H9 (cell line): ENCODE measurements at regions not wholly inside any gene's neighbourhood (a gene's known extent, or its start where the extent isn't known, plus 50 kb on each side); places are given as distances from the start of the nearest gene placed in this dataset.

ENCODE experiments used
- DNase-seq: peaks from one replicate; pipeline ENCODE4 v3.0.0-alpha.2; 2017
- H2AFZ ChIP-seq: one replicate; pipeline ENCODE4 v1.6.1; 2013; ENCODE audit warnings: mild to moderate bottlenecking, low read length, control low read depth, moderate library complexity
- H2AK5ac ChIP-seq: 2 replicates; pipeline ENCODE4 v1.6.1; 2013; ENCODE audit warnings: low read length, control low read depth, mixed read lengths; ENCODE audit not compliant: insufficient read length
- H2BK120ac ChIP-seq: one replicate; pipeline ENCODE4 v1.6.1; 2013; ENCODE audit warnings: low read depth, mild to moderate bottlenecking, low read length, control low read depth, inconsistent platforms; ENCODE audit not compliant: poor library complexity, severe bottlenecking
- H2BK12ac ChIP-seq: 2 replicates; pipeline ENCODE4 v1.6.1; 2013; ENCODE audit warnings: low read length, control low read depth, mixed read lengths, low read depth; ENCODE audit not compliant: insufficient read length
- H2BK15ac ChIP-seq: 2 replicates; pipeline ENCODE4 v1.6.1; 2013; ENCODE audit warnings: low read depth, low read length, control low read depth
- H2BK20ac ChIP-seq: one replicate; pipeline ENCODE4 v1.6.1; 2013; ENCODE audit warnings: low read depth, mild to moderate bottlenecking, low read length, control low read depth, inconsistent platforms; ENCODE audit not compliant: poor library complexity, severe bottlenecking
- H2BK5ac ChIP-seq: 2 replicates; pipeline ENCODE4 v1.6.1; 2013; ENCODE audit warnings: low read length, control low read depth, mixed read lengths; ENCODE audit not compliant: insufficient read length
- H3K14ac ChIP-seq: 2 replicates; pipeline ENCODE4 v1.6.1; 2013; ENCODE audit warnings: low read length, control low read depth; ENCODE audit not compliant: insufficient read depth
- H3K18ac ChIP-seq: 2 replicates; pipeline ENCODE4 v1.6.1; 2013; ENCODE audit warnings: low read depth, mild to moderate bottlenecking, mixed read lengths, low read length, control low read depth; ENCODE audit not compliant: insufficient read length
- H3K23ac ChIP-seq: 2 replicates; pipeline ENCODE4 v1.6.1; 2013; ENCODE audit warnings: low read length, control low read depth, mixed read lengths, low read depth; ENCODE audit not compliant: insufficient read length
- H3K23me2 ChIP-seq: 2 replicates; pipeline ENCODE4 v1.6.1; 2013; ENCODE audit warnings: low read depth, mild to moderate bottlenecking, mixed read lengths, low read length, control low read depth; ENCODE audit not compliant: insufficient read length, poor library complexity, severe bottlenecking
- H3K27ac ChIP-seq: 2 replicates; pipeline ENCODE4 v1.5.1; 2013; ENCODE audit warnings: low read length, control low read depth, mixed read lengths, low read depth; ENCODE audit not compliant: insufficient read length
- H3K27me3 ChIP-seq: 2 replicates; pipeline ENCODE4 v1.6.1; 2013; ENCODE audit warnings: low read length, control low read depth, inconsistent platforms; ENCODE audit not compliant: insufficient read depth
- H3K4ac ChIP-seq: 2 replicates; pipeline ENCODE4 v1.6.1; 2013; ENCODE audit warnings: low read depth, mild to moderate bottlenecking, control low read depth, inconsistent platforms, low read length, moderate library complexity
- H3K4me1 ChIP-seq: 2 replicates; pipeline ENCODE4 v1.6.1; 2013; ENCODE audit warnings: low read length, control low read depth, inconsistent platforms; ENCODE audit not compliant: insufficient read depth
- H3K4me2 ChIP-seq: 2 replicates; pipeline ENCODE4 v1.6.1; 2013; ENCODE audit warnings: low read length, control low read depth, mixed read lengths; ENCODE audit not compliant: insufficient read length, insufficient read depth
- H3K56ac ChIP-seq: 2 replicates; pipeline ENCODE4 v1.6.1; 2013; ENCODE audit warnings: low read depth, mild to moderate bottlenecking, mixed read lengths, low read length, control low read depth; ENCODE audit not compliant: insufficient read length
- H3K79me1 ChIP-seq: 2 replicates; pipeline ENCODE4 v1.6.1; 2013; ENCODE audit warnings: low read depth, mild to moderate bottlenecking, moderate library complexity, low read length, control low read depth, inconsistent platforms; ENCODE audit not compliant: insufficient read depth, poor library complexity, severe bottlenecking
- H3K79me2 ChIP-seq: 2 replicates; pipeline ENCODE4 v1.6.1; 2013; ENCODE audit warnings: low read length, control low read depth, inconsistent platforms; ENCODE audit not compliant: insufficient read depth
- H3K9ac ChIP-seq: 2 replicates; pipeline ENCODE4 v1.6.1; 2013; ENCODE audit warnings: low read length, control low read depth, mixed read lengths; ENCODE audit not compliant: insufficient read length; ENCODE audit errors: extremely low read depth
- H3K9me3 ChIP-seq: one replicate; pipeline ENCODE4 v1.6.1; 2013; ENCODE audit warnings: low read depth, low read length, inconsistent platforms; ENCODE audit not compliant: control insufficient read depth
- H3T11ph ChIP-seq: one replicate; pipeline ENCODE4 v1.6.1; 2013; ENCODE audit warnings: mild to moderate bottlenecking, low read length, control low read depth, inconsistent platforms
- H4K20me1 ChIP-seq: one replicate; pipeline ENCODE4 v1.6.1; 2013; ENCODE audit not compliant: control insufficient read depth, insufficient read length, insufficient read depth
- H4K5ac ChIP-seq: 2 replicates; pipeline ENCODE4 v1.6.1; 2013; ENCODE audit warnings: low read depth, mild to moderate bottlenecking, mixed read lengths, low read length, control low read depth; ENCODE audit not compliant: insufficient read length
- H4K8ac ChIP-seq: replicated peaks from 2 replicates; pipeline ENCODE4 v1.6.1; 2013; ENCODE audit warnings: low read length, control low read depth, mixed read lengths, low read depth; ENCODE audit not compliant: insufficient read length
- H4K91ac ChIP-seq: 2 replicates; pipeline ENCODE4 v1.6.1; 2013; ENCODE audit warnings: low read depth, mild to moderate bottlenecking, moderate library complexity, mixed read lengths, low read length, control low read depth; ENCODE audit not compliant: insufficient read length
- H3K27ac Mint-ChIP-seq, 3 experiments: 2 replicates in 2 of 3; 3 replicates in 1 of 3; pipeline ENCODE4 v1.8.0; 2020 to 2021; ENCODE audit warnings: mixed read lengths in 3 of 3, mild to moderate bottlenecking in 1 of 3, moderate library complexity in 1 of 3
- H3K27me3 Mint-ChIP-seq: 2 replicates; pipeline ENCODE4 v1.8.0; 2021; ENCODE audit warnings: low read depth, mild to moderate bottlenecking, moderate library complexity, mixed read lengths
- H3K36me3 Mint-ChIP-seq, 3 experiments: 2 replicates in 2 of 3; 3 replicates in 1 of 3; pipeline ENCODE4 v1.8.0; 2020 to 2021; ENCODE audit warnings: low read depth in 3 of 3, mixed read lengths in 3 of 3; ENCODE audit not compliant: insufficient read depth in 1 of 3
- H3K4me1 Mint-ChIP-seq, 2 experiments: 2 replicates each; pipeline ENCODE4 v1.8.0; 2020; ENCODE audit warnings: mixed read lengths in 2 of 2
- H3K4me3 Mint-ChIP-seq, 2 experiments: 2 replicates in 1 of 2; 3 replicates in 1 of 2; pipeline ENCODE4 v1.8.0; 2020 to 2021; ENCODE audit warnings: mild to moderate bottlenecking in 2 of 2, mixed read lengths in 2 of 2, moderate library complexity in 1 of 2
- H3K9me3 Mint-ChIP-seq, 2 experiments: 2 replicates in 1 of 2; 3 replicates in 1 of 2; pipeline ENCODE4 v1.8.0; 2020; ENCODE audit warnings: mild to moderate bottlenecking in 2 of 2, mixed read lengths in 2 of 2, moderate library complexity in 1 of 2
- WGBS: extraction: QIAGEN DNeasy Blood & Tissue Kit; methylation state at CpG from one replicate; pipeline ENCODE4 v1.1.7; 2013; ENCODE audit warnings: missing lambda C conversion rate, low lambda C conversion rate, mixed read lengths; ENCODE audit not compliant: insufficient read length; ENCODE audit errors: extremely low coverage; 5-methylcytosine and 5-hydroxymethylcytosine counted together
- TF ChIP-seq, protein P1 (sequence below): fragments of 200-600 bp; sonication (generic); conservative IDR thresholded peaks from 3 replicates; pipeline ENCODE4 v1.8.0; 2021; ENCODE audit warnings: antibody characterized with exemption, mild to moderate bottlenecking

- Histone ChIP-seq H2BK5ac (no peak overlapping the region), H3K4ac (no peak overlapping the region), H4K8ac (no peak overlapping the region), H2BK20ac (no peak overlapping the region), H3K23ac (no peak overlapping the region), H2AK5ac (no peak overlapping the region), H3K4me2 (no peak overlapping the region), H3K27me3 (no peaks in the 10 kb centered on the region), H3K56ac (no peak overlapping the region), H2BK120ac (no peak overlapping the region), H3K14ac (no peak overlapping the region), H4K20me1 (no peaks in the 10 kb centered on the region), H3K23me2 (no peaks in the 10 kb centered on the region), H3K4me1 (no peaks in the 10 kb centered on the region), H2BK15ac (no peak overlapping the region), H3K27ac (no peak overlapping the region), H4K5ac (no peak overlapping the region), H3T11ph (no peak overlapping the region), H3K79me1 (no peaks in the 10 kb centered on the region), H4K91ac (no peak overlapping the region), H3K79me2 (no peaks in the 10 kb centered on the region), H2AFZ (no peak overlapping the region), H2BK12ac (no peak overlapping the region), H3K18ac (no peak overlapping the region), H3K9me3 (no peaks in the 10 kb centered on the region), H3K9ac (no peak overlapping the region)
- no peak for DNase-seq
- Mint-ChIP-seq H3K4me1 (peaks cover 4 to 8% of the 10 kb centered on the region in 2 experiments; a peak in 2 of 4 replicates), H3K27ac (no peak overlapping the region), H3K9me3 (peaks cover 0 to 8% of the 10 kb centered on the region in 2 experiments; a peak in 4 of 5 replicates), H3K4me3 (no peak overlapping the region), H3K36me3 (peaks cover 0 to 8% (median 3%) of the 10 kb centered on the region in 3 experiments; a peak in 3 of 7 replicates), H3K27me3 (no peaks in the 10 kb centered on the region)
- WGBS: no CpG with 5 or more reads among the region's 3 CpGs
- TF ChIP-seq, protein P1, sequence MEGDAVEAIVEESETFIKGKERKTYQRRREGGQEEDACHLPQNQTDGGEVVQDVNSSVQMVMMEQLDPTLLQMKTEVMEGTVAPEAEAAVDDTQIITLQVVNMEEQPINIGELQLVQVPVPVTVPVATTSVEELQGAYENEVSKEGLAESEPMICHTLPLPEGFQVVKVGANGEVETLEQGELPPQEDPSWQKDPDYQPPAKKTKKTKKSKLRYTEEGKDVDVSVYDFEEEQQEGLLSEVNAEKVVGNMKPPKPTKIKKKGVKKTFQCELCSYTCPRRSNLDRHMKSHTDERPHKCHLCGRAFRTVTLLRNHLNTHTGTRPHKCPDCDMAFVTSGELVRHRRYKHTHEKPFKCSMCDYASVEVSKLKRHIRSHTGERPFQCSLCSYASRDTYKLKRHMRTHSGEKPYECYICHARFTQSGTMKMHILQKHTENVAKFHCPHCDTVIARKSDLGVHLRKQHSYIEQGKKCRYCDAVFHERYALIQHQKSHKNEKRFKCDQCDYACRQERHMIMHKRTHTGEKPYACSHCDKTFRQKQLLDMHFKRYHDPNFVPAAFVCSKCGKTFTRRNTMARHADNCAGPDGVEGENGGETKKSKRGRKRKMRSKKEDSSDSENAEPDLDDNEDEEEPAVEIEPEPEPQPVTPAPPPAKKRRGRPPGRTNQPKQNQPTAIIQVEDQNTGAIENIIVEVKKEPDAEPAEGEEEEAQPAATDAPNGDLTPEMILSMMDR: no peak
Observed at GRCh38 chr2:183426825-183427224, 302.6 kb downstream of the NUP35 start.
